ENCODE measurements at regions not wholly inside any gene's neighbourhood (a gene's known extent, or its start where the extent isn't known, plus 50 kb on each side); places are given as distances from the start of the nearest gene placed in this dataset.

- H3K4me3 Mint-ChIP-seq (ENCODE audit: unreplicated experiment): no peak overlapping the region
- no peak overlapping the region for H3K9ac ChIP-seq (ENCODE audit: low read length)
- H3K27ac ChIP-seq (ENCODE audit: low read depth, low read length): no peak overlapping the region
- TF ChIP-seq CTCF (IDR thresholded peaks at IDR 0.05; ENCODE audit: insufficient read depth, low read depth, low read length) (no peak), EZH2 (IDR thresholded peaks at IDR 0.05; ENCODE audit: insufficient read depth, low read length) (no peak)
- no peak for DNase-seq (ENCODE audit: low read depth)
- peaks cover 9% of the 10 kb centered on the region for H3K4me1 Mint-ChIP-seq (ENCODE audit: low read depth, unreplicated experiment)
- H2AFZ ChIP-seq (ENCODE audit: low read depth, low read length): no peak overlapping the region
- H3K9me3 ChIP-seq (ENCODE audit: insufficient read depth, low read depth, low read length): no peaks in the 10 kb centered on the region
- no peak overlapping the region for H3K27ac Mint-ChIP-seq (ENCODE audit: unreplicated experiment)
- no peak overlapping the region for H3K4me2 ChIP-seq (ENCODE audit: low read length)
- H3K27me3 ChIP-seq (ENCODE audit: insufficient read depth, low read length): no peaks in the 10 kb centered on the region
- no peaks in the 10 kb centered on the region for H3K36me3 ChIP-seq (ENCODE audit: insufficient read depth, low read length)
- H4K20me1 ChIP-seq (ENCODE audit: insufficient read depth, low read length): no peaks in the 10 kb centered on the region
- FAIRE-seq: no peak
- H3K36me3 Mint-ChIP-seq (ENCODE audit: low read depth, unreplicated experiment): no peaks in the 10 kb centered on the region
- peaks cover 13% of the 10 kb centered on the region for H3K27me3 Mint-ChIP-seq (ENCODE audit: low read depth, unreplicated experiment)
- H3K4me3 ChIP-seq (ENCODE audit: insufficient read depth, low read depth, low read length): no peak overlapping the region
- H3K79me2 ChIP-seq (ENCODE audit: insufficient read depth, low read length): no peaks in the 10 kb centered on the region
- H3K4me1 ChIP-seq (ENCODE audit: insufficient read depth, low read length): peaks cover 13% of the 10 kb centered on the region
- peaks cover 6% of the 10 kb centered on the region for H3K9me3 Mint-ChIP-seq (ENCODE audit: unreplicated experiment)
Measured at GRCh38 chr7:50864694-50865093, 82.0 kb upstream of the GRB10 start.

- H3K27ac Mint-ChIP-seq (ENCODE audit: unreplicated experiment): no peak overlapping the region
- H3K36me3 Mint-ChIP-seq (ENCODE audit: low read depth, unreplicated experiment): peaks cover 4% of the 10 kb centered on the region
- no peaks in the 10 kb centered on the region for H3K9me3 ChIP-seq (ENCODE audit: insufficient read depth, low read depth, low read length)
- H4K20me1 ChIP-seq (ENCODE audit: insufficient read depth, low read length): no peaks in the 10 kb centered on the region
- peaks cover 23% of the 10 kb centered on the region for H3K27me3 Mint-ChIP-seq (ENCODE audit: low read depth, unreplicated experiment)
- no peak for DNase-seq (ENCODE audit: low read depth)
- no peak overlapping the region for H3K4me3 Mint-ChIP-seq (ENCODE audit: unreplicated experiment)
- H3K4me3 ChIP-seq (ENCODE audit: insufficient read depth, low read depth, low read length): no peak overlapping the region
- H3K9me3 Mint-ChIP-seq (ENCODE audit: unreplicated experiment): peaks cover 6% of the 10 kb centered on the region
- H3K9ac ChIP-seq (ENCODE audit: low read length): no peak overlapping the region
- H3K79me2 ChIP-seq (ENCODE audit: insufficient read depth, low read length): no peaks in the 10 kb centered on the region
- TF ChIP-seq CTCF (IDR thresholded peaks at IDR 0.05; ENCODE audit: insufficient read depth, low read depth, low read length) (no peak), EZH2 (IDR thresholded peaks at IDR 0.05; ENCODE audit: insufficient read depth, low read length) (no peak)
- H3K36me3 ChIP-seq (ENCODE audit: insufficient read depth, low read length): no peaks in the 10 kb centered on the region
- FAIRE-seq: no peak
- H3K4me1 Mint-ChIP-seq (ENCODE audit: low read depth, unreplicated experiment): no peaks in the 10 kb centered on the region
- no peaks in the 10 kb centered on the region for H3K27me3 ChIP-seq (ENCODE audit: insufficient read depth, low read length)
- H3K27ac ChIP-seq (ENCODE audit: low read depth, low read length): no peak overlapping the region
- H3K4me2 ChIP-seq (ENCODE audit: low read length): no peak overlapping the region
- no peak overlapping the region for H2AFZ ChIP-seq (ENCODE audit: low read depth, low read length)
- no peaks in the 10 kb centered on the region for H3K4me1 ChIP-seq (ENCODE audit: insufficient read depth, low read length)
Measured at GRCh38 chr7:50863053-50863452, 80.4 kb upstream of the GRB10 start.

DNA sequence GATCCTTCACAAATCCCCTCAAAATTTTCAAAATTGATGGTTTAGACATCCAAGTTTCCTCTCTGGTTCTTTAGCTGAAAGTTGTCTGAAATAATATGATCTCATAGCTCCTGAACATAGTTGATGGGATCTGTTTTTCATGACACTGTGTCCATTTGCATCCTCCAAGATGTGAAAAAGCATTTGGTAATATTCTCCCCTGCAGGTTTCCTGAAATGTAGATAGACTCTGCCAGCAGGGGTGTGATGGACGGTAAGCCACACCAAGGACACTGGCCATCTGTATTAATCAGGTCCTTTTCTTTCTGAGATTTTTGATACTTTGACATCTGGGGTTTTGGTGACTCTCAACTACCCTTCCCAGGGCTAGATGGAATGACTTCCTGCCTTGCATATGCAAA lies 79.6 kb upstream of the GRB10 start:
- Histone ChIP-seq H3K79me2 (ENCODE audit: insufficient read depth, low read length) (no peaks in the 10 kb centered on the region), H3K4me3 (ENCODE audit: insufficient read depth, low read depth, low read length) (no peak overlapping the region), H3K4me1 (ENCODE audit: insufficient read depth, low read length) (no peaks in the 10 kb centered on the region), H3K9me3 (ENCODE audit: insufficient read depth, low read depth, low read length) (no peaks in the 10 kb centered on the region), H3K36me3 (ENCODE audit: insufficient read depth, low read length) (no peaks in the 10 kb centered on the region), H2AFZ (ENCODE audit: low read depth, low read length) (no peak overlapping the region), H3K9ac (ENCODE audit: low read length) (no peak overlapping the region), H3K27ac (ENCODE audit: low read depth, low read length) (no peak overlapping the region), H3K4me2 (ENCODE audit: low read length) (no peak overlapping the region), H4K20me1 (ENCODE audit: insufficient read depth, low read length) (no peaks in the 10 kb centered on the region), H3K27me3 (ENCODE audit: insufficient read depth, low read length) (no peaks in the 10 kb centered on the region)
- H3K4me3 Mint-ChIP-seq (ENCODE audit: unreplicated experiment): no peak overlapping the region
- DNase-seq (ENCODE audit: low read depth) (no peak), FAIRE-seq (no peak)
- TF ChIP-seq EZH2 (IDR thresholded peaks at IDR 0.05; ENCODE audit: insufficient read depth, low read length): no peak
- no peak for TF ChIP-seq CTCF (IDR thresholded peaks at IDR 0.05; ENCODE audit: insufficient read depth, low read depth, low read length)
- H3K27me3 Mint-ChIP-seq (ENCODE audit: low read depth, unreplicated experiment): peaks cover 31% of the 10 kb centered on the region
- no peak overlapping the region for H3K27ac Mint-ChIP-seq (ENCODE audit: unreplicated experiment)
- H3K4me1 Mint-ChIP-seq (ENCODE audit: low read depth, unreplicated experiment): no peaks in the 10 kb centered on the region
- H3K9me3 Mint-ChIP-seq (ENCODE audit: unreplicated experiment): peaks cover 6% of the 10 kb centered on the region
- peaks cover 4% of the 10 kb centered on the region for H3K36me3 Mint-ChIP-seq (ENCODE audit: low read depth, unreplicated experiment)
